GM18867 (cell line): ENCODE measurements at regions not wholly inside any gene's neighbourhood (a gene's known extent, or its start where the extent isn't known, plus 50 kb on each side); places are given as distances from the start of the nearest gene placed in this dataset.
"Not testable (repeated sequence)": the region's sequence is repeated elsewhere in the genome, so short reads cannot be mapped to it uniquely, and the experiment has no call there.

ENCODE experiments used
- ATAC-seq: cut with Tn5 transposase; IDR thresholded peaks from one replicate; pipeline ENCODE4 v1.9.1; 2021; ENCODE audit warnings: mild to moderate bottlenecking, moderate library complexity; ENCODE audit not compliant: unreplicated experiment

- no peak for ATAC-seq
These were observed 112.9 kb upstream of the PHACTR1 start for GRCh38 chr6:12603673-12604049.

GRCh38 chr6:12605888-12606345, 110.7 kb upstream of the PHACTR1 start:
- peak; percentile 46 for ATAC-seq

- ATAC-seq, result no peak
These were observed 110.0 kb upstream of the PHACTR1 start for GRCh38 chr6:12606616-12607015.

- ATAC-seq, result peak; percentile 75
These were observed 108.3 kb upstream of the PHACTR1 start for GRCh38 chr6:12608016-12608860.

- ATAC-seq, result peak; percentile 23
These were observed 107.7 kb upstream of the PHACTR1 start for GRCh38 chr6:12608874-12609273.

- no peak for ATAC-seq
These were observed 106.8 kb upstream of the PHACTR1 start for GRCh38 chr6:12609751-12610150.

GRCh38 chr6:12610862-12611261, 105.7 kb upstream of the PHACTR1 start:
- ATAC-seq, result no peak

- no peak for ATAC-seq
These were observed 102.8 kb upstream of the PHACTR1 start for GRCh38 chr6:12613811-12614210.

- no peak for ATAC-seq
These were observed 102.1 kb upstream of the PHACTR1 start for GRCh38 chr6:12614456-12614855.

GRCh38 chr6:12618296-12618695, 98.3 kb upstream of the PHACTR1 start:
- ATAC-seq, result no peak

GRCh38 chr6:12621754-12622153, 94.8 kb upstream of the PHACTR1 start:
- no peak for ATAC-seq

- no peak for ATAC-seq
These were observed 94.0 kb upstream of the PHACTR1 start for GRCh38 chr6:12622566-12622965.

GRCh38 chr6:12624142-12624837, 92.3 kb upstream of the PHACTR1 start:
- no peak for ATAC-seq

GRCh38 chr6:12627053-12627452, 89.5 kb upstream of the PHACTR1 start:
- ATAC-seq, result no peak

GRCh38 chr6:12628327-12628726, 88.2 kb upstream of the PHACTR1 start:
- no peak for ATAC-seq

GRCh38 chr6:12633746-12634145, 82.8 kb upstream of the PHACTR1 start:
- ATAC-seq, result not testable (repeated sequence)

- no peak for ATAC-seq
These were observed 81.2 kb upstream of the PHACTR1 start for GRCh38 chr6:12635375-12635774.

GRCh38 chr6:12635813-12636212, 80.8 kb upstream of the PHACTR1 start:
- no peak for ATAC-seq

- ATAC-seq, result no peak
These were observed 80.2 kb upstream of the PHACTR1 start for GRCh38 chr6:12636336-12636735.

GRCh38 chr6:12637960-12638641, 78.5 kb upstream of the PHACTR1 start:
- ATAC-seq, result peak; percentile 75

GRCh38 chr6:12640438-12640837, 76.1 kb upstream of the PHACTR1 start:
- ATAC-seq, result no peak

- ATAC-seq, result not testable (repeated sequence)
These were observed 74.8 kb upstream of the PHACTR1 start for GRCh38 chr6:12641785-12642184.
